ENCODE measurements at regions not wholly inside any gene's neighbourhood (a gene's known extent, or its start where the extent isn't known, plus 50 kb on each side); places are given as distances from the start of the nearest gene placed in this dataset.
"Not testable (repeated sequence)": the region's sequence is repeated elsewhere in the genome, so short reads cannot be mapped to it uniquely, and the experiment has no call there.

DNA sequence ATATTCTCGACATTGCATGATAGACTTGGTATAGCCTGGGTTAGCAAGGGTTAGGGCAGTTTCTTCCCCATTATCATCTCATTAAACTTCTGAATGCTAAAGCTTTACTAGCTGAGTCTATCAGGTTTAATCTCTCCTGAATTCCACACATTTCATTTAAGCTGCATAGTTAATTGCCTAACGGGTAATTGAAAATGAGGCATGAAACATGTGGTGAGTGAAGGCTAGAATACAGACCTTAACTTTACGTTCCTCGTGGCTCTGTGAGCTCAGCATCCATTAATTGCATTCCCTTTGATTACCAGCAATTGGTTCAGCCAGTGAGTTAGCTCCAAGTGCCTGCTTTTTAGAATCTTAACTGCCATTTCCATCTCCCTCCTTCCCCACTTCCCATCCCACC is 126.5 kb upstream of the MEX3C start:
- DNase-seq (ENCODE audit: low read depth in 4 of 4, low spot score in 3 of 4) = no peak

DNA sequence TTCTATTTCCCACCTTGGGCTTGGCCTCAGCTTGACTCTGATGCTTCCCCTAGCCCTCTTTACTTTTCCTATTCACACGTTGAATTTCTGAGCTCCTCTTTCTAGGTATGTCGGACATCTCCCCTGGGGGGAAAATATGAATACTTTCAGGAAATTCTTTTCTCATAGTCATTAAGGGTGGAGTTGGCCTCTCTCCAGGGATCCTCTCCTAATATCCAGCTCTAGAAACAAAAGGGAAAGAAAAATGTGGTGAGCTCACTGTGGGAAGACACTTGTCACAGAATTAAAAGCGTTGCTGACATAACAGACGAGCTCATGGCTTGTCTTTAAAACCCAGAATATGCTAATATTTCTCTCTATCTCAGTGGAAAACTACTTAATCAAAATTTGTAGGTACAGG is 132.7 kb upstream of the MEX3C start:
- DNase-seq (ENCODE audit: low read depth in 4 of 4, low spot score in 3 of 4) = no peak

DNA sequence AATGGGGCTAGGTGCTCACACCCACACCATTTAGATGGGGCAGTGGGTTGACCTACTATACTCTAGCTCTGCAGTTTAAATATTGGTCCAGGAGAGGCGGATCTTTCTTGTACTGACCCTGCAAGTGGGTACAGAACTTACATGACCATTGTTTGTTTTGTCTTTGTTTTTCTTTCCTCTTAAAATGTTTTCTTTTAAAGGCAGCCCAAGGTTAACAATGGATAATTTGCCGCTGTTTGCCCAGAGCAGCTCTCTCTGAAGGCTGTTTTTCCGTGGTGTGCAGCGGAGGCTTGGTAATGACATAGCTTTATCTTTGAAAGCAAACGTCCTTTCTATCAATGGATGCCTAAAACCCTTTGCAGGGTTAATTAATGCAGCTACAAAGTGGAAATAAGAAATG is 133.3 kb upstream of the MEX3C start:
- no peak for DNase-seq (ENCODE audit: low read depth in 4 of 4, low spot score in 3 of 4)

DNA sequence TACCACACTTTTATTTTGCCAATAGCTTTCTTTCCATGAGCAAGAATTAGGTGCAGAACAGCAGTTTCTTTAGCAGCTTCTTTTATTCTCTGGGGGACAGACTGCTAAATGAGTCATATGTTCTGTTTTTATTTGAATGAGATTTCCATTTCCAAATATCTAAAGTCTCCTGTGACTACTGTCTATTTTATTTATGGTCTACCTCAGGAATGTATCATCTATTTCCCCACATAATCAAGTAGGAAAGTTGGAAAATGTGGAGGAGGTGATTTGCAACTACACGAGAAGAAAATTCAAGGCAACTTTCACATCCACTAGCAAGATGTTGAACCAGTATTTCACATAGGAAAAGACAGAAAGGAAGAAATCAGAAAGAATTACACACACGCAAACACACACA is 139.9 kb upstream of the MEX3C start:
- DNase-seq (ENCODE audit: low read depth in 4 of 4, low spot score in 3 of 4) = no peak

DNA sequence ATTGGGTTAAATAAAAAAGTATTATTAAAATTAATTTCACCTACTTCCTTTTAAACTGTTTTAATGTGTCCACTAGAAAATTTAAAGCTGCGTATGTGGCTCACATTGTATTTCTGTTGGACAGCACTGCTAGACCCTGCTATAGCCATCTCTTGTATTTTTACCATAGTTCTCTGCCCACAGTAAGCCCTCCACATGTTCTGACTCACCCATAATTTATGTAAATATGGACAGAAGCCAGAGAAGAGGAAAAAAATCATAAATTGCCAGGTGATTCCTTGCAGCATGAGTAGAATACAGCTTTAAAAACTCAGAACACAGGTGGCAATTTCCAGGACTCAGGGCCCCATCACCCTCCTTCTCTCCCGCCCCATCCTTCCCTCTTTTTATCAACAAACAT is 142.4 kb upstream of the MEX3C start:
- no peak for DNase-seq (ENCODE audit: low read depth in 4 of 4, low spot score in 3 of 4)

DNA sequence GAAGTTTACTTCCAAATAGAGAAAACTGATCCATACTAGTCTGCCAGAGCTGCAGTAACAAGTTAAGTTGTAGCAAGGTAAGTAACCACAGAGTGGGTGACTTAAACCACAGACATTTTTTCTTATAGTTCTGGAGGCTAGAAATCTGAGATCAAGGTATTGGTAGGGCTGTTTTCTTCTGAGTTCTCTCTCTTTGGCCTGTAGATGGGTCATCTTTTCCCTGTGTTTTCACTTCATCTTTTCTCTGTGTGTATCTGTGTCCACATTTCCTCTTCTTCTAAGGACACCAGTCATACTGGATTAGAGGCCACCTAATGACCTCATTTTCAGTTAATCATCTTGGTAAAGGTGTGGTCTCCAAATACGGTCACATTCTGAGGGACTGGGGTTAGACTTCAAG is 142.9 kb upstream of the MEX3C start:
- DNase-seq (ENCODE audit: low read depth in 4 of 4, low spot score in 3 of 4) = no peak

DNA sequence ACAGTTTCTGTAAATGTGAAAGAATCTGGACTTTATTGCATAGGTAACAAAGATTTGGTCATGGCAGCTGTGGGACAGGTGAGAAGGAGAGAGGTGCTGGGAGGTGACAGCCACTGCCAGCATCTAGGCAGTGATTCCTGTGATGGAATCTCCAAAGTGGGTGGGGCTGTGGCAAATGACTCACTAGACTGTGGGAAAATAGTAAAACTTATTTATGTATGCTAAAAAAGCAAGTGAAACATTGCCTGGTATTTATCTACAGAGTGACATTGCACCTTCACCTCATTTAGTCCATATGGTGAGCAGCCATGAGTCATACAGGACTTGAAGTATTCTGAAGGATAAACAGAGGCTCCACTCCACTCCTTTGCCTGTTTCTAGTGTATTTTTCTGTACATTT is 145.3 kb upstream of the MEX3C start:
- DNase-seq (ENCODE audit: low read depth in 4 of 4, low spot score in 3 of 4) = no peak

DNA sequence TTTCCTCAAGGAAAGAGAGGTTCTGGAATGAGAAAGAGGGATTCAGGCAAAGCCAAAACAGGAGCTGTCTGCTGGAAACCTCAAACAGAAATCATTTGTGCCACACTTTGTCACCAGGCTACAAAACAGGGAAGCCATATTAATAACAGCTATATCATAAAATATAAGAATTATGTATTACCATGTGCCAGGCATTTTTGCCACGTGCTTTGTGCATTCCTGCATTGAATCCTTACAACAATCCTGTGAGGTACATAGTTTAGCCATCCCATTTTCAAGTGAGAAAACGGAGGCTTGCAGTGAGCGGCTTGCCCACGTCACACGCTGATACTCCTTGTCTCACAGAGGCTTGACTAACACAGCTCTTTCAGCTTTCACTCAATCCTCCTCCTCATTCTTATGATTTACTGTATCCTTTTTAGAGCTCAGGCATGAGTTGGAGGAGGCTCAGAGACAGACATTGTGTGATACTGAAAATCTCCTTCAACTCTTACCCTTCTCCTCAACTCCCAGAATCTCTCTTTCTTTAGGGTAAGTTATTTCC is 148.4 kb upstream of the MEX3C start:
- no peak for DNase-seq (ENCODE audit: low read depth in 4 of 4, low spot score in 3 of 4)

DNA sequence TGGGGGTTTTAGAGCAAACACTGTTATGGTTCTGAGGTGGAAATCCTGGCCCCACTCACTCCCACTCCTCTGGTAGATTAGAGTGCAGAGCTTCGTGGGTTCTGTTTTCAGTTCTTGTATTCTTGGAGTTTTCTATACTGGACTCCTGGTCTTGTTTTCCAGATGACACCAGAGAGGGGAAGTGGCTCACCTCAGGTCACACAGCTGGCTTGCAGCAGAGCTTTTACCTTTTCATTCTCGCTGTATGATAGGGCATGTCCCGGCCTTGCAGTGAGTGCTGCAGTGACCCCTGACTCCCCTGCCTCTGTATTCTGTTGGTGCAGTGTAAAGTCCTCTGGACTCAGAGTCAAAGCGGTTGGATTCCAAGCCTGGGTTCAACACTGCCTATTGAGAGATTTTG is 148.9 kb upstream of the MEX3C start:
- DNase-seq (ENCODE audit: low read depth in 4 of 4, low spot score in 3 of 4) = no peak

DNA sequence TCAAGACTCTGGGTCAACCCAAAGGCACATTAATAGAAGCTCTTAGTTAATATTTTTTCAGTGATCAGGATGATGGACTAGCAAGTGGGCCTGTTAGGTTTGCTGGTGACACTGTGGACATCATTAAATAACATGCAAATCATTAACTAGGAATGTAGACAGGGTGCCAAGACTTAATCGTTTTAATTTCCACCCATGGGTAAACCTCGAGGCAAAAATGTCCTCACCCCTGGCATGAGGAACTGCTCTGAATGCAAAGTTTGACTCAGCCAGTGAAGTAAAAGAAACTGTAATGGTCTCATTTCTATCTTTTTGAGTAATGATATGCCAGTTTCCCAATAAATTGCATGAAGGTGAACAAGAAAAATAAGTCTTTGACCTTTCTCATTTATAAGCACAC is 152.6 kb upstream of the MEX3C start:
- peak in 1 of 4 donors; percentile 24 for DNase-seq (ENCODE audit: low read depth in 4 of 4, low spot score in 3 of 4)

DNA sequence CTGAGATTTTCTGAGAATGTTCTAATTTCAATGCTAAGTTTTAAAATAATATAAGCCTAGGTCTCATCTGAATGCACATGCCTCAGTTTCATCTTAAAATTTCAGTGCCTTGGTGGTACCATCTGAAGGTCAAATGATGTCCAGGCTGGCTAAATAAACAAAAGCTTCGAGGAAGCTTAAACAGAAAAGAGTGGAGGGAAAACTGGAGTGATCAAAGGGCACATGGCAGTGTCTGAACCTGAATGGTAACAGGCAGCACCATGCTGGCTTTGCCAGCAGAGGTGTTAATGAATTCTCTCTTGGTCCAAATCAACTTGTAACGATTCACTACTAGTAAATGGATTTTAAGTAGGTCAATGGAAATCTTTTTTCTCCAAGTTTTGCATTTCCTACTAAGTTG is 158.4 kb upstream of the MEX3C start:
- no peak for DNase-seq (ENCODE audit: low read depth in 4 of 4, low spot score in 3 of 4)

DNA sequence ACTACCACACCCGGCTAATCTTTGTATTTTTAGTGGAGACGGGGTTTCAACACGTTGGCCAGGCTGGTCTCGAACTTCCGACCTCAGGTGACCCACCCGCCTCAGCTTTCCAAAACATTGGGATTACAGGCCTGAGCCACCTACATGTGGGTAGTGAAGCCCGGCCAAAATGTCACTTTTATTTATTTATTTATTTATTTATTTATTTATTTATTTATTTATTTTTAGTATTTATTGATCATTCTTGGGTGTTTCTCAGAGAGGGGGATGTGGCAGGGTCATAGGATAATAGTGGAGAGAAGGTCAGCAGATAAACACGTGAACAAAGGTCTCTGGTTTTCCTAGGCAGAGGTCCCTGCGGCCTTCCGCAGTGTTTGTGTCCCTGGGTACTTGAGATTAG is 162.8 kb upstream of the MEX3C start:
- DNase-seq (ENCODE audit: low read depth in 4 of 4, low spot score in 3 of 4) = not testable (repeated sequence)

DNA sequence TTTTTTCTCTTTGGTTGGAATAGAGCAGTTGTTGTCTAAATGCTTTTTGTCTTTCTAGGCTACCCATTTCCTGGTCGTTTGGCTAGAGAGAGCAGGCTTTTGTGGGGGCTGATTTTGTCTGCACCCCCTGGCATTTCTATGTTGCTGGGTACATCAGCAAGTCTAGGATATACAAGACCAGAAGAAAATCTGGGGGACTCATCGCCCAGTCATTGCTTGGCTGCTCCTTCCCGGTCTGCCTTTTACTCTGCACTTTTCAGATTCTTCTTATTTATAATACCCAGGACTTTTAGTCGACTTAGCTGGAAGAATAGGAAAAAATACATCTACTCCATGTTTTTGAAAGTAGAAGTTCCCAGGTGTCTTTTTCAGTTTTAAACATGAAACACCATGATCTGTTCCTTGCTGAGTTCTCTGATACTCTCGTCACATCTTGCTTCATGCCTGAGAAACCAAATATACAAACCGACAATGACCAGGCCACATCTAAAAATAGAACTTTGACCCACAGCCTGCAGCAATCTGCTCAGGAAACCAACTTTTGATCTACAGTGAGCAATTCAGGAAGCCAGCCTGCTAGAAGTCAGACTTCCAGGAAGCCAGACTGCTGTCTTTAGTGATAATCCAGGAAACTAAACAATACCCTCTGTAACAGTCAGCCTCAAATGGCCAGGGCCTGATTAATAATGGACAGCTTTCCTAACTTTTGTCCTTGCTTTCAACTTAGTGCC is 163.8 kb upstream of the MEX3C start:
- DNase-seq (ENCODE audit: low read depth in 4 of 4, low spot score in 3 of 4) = no peak

DNA sequence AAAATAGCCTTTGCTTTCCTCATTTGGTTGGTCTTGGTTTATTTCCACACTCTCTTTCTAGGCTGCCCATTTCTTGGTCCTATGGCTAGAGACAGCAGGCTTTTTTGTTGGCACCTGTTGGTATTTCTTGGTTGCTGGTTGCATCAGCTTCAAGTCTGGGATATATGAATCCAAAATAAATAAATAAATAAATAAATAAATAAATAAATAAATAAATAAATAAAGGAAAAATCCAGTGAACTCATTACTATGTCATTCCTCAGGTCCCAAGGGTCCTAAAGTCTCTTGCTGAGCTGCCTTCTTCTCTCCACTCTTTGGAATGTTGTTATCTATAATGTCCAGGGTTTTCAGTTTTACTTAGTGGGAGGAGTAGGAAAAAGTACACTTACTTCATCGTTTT is 165.9 kb upstream of the MEX3C start:
- DNase-seq (ENCODE audit: low read depth in 4 of 4, low spot score in 3 of 4) = no peak

DNA sequence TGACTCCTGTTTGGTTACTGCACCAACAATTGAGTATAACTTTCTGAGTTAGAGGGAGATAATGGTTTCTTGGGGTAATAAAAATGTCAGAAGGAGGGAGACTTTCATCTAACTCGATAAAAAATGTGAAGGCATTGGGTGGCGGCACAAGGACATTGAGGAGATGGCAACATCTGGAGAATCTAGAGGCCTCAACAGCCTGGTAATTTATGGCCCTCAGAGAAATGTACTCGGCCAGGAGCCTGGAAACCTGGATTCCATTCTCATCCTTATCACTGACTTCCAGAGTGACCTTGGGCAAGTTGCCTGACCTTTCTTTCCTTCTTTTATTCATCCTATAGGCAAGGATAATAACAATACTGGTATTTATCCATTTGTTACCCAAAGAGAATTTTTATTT is 173.5 kb upstream of the MEX3C start:
- DNase-seq (ENCODE audit: low read depth in 4 of 4, low spot score in 3 of 4) = no peak

DNA sequence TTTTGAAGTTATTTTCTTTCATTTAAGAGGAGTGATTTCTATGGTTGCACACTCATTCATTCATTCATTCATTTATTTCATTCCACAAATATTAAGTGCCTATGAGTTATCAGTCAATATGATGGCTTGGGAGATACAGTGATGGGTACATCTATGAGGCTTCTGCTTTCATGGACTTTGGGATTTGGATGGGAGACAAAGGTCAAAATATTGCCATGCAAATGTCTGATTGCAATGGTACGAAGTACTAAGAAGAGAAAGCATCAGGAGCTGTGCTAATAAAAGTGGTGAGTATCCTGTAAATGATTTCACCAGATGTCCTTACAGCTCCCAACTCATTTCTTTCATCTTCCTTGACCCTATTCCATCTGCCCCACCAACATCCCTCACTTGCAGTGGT is 174.4 kb upstream of the MEX3C start:
- no peak for DNase-seq (ENCODE audit: low read depth in 4 of 4, low spot score in 3 of 4)

DNA sequence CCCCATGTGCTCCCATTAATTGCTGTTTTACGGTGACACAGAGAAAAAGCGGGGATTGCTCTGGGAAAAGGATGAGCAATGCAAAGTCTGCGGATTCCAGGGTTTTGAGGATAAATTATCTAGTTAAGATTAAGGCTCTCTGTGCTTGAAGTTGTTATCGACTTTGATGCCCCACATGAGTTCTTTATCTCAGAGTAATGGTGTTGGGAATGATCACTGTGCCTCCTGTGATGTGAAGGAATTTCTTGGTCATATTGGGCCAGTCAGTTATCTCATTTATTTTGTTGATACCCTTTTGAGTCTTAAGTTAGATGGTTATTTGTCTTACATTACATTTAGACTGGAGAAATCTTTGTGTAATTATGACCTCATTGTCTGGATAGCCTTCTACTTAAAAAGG is 184.6 kb upstream of the MEX3C start:
- no peak for DNase-seq (ENCODE audit: low read depth in 4 of 4, low spot score in 3 of 4)

DNA sequence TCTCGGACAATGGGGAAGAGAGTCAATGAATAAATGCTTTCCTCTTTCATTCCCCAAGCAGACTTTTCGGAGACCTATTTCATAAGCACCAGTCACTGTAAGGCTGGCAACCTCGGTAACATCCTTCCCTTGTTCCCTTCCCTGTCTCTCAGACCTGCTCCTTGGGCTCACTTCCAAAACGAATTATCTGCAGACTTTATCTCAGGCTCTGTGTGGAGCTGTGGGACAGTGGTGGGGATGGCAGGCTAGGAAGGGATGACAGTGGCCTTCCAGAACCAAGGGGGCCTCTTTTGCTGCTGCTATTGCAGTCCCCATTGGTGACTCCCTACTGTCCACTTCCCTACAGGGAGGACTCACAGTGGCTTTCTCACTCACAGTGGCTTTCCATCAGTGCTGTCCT is 185.6 kb upstream of the MEX3C start:
- DNase-seq (ENCODE audit: low read depth in 4 of 4, low spot score in 3 of 4) = no peak

DNA sequence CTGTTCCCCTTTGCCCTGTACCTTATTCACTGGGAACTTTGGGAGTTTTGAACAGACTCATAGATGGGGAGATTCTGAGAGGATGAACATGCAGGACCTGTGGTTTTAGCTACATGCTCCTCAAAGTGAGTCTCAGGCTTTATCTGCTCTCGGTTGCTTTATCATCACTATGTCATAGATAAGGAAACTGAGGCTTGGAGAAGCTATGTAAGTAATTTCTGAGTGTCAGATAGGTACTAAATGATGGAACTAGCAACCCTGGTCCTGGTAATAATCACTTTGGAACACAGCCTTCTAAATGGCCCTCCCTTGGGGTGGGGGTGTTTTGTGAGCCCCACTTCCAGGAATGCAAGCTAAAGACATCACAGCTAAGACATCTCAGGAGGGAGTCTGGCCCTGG is 186.2 kb upstream of the MEX3C start:
- no peak for DNase-seq (ENCODE audit: low read depth in 4 of 4, low spot score in 3 of 4)

DNA sequence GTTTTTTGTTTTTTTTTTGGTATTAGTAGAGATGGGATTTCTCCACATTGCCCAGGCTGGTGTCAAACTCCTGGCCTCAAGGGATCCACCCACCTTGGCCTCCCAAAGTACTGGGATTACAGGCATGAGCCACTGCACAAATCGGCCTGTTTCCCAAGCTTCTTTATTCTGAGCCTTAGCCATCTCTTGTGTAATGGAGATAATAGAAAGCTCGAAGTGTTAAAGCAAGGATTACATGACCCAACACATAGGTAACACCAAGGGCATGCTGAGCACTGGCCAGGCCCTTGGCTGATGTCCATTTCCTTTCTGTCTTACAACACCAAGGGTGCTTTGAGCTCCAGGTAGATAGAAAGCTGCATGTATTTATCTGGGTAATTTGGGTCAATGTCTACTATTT is 187.8 kb upstream of the MEX3C start:
- DNase-seq (ENCODE audit: low read depth in 4 of 4, low spot score in 3 of 4) = no peak

DNA sequence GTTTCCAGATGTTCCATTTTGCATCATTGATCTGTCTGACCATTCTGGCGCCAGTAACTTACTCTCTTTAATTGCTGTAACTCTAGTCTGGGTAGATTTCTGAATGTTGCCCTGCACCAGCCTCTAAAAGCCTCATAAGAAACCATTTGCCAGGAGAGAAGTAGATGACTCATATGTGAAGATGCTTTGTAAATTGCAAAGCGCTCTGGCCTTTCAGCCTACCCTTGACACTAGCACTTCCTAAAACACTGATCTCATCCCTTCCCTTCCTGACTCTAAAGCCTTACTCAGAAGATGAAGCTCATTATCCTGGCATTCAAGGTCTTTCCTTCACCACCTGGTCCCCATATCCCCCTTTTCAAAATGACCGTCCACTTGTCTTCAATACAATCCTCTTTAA is 193.2 kb upstream of the MEX3C start:
- DNase-seq (ENCODE audit: low read depth in 4 of 4, low spot score in 3 of 4) = no peak

DNA sequence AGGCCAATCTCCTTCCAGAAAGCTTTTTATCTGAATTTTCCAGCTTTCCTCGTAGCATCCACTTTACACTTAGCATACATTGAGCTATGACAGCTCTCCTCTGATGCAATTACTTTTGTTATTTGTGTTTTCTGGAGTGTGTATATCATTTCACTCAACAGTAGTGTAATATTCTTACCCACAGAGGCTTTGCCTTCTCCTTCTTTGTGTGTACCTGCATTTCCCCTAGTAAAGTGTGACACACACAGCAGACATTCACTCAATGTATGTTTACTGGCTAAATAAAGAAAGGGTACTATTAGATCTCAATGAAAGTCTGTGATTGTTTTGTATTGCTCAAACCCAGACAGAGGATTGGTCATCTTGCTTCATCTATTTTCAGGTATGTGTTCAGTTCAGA is 193.7 kb upstream of the MEX3C start:
- DNase-seq (ENCODE audit: low read depth in 4 of 4, low spot score in 3 of 4) = no peak

DNA sequence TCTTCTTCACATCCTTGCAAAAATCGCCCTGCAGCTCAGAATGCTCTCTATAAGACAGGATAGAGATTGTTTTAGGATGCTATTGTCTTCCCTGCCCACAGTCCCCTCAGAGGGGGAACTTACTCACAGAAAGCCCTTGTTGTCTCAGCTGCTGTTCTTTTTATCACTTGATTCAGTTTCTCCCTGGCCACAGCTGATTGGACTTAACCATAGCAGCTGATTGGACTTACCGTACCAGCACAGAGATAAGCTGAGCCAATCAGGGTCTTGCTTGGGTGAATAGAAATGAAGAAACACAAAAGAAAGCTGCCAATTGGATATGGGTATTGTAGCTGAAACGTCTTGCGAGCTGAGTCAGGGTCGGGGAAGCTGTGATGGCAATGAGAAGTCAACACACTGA is 194.2 kb upstream of the MEX3C start:
- no peak for DNase-seq (ENCODE audit: low read depth in 4 of 4, low spot score in 3 of 4)
